Embryonic facial prominence (tissue), 1 donor: ENCODE measurements at regions not wholly inside any gene's neighbourhood (a gene's known extent, or its start where the extent isn't known, plus 50 kb on each side); places are given as distances from the start of the nearest gene placed in this dataset.
A peak's percentile ranks its signal among the peaks of the same experiment; 100 is the strongest.
"Not testable (repeated sequence)": the region's sequence is repeated elsewhere in the genome, so short reads cannot be mapped to it uniquely, and the experiment has no call there.

Source experiments
- DNase-seq: peaks from one replicate; pipeline ENCODE4 v3.0.0-alpha.2; 2016; ENCODE audit errors: extremely low spot score

GRCh38 chr6:27773542-27774263, 138.5 kb downstream of the OR2B2 start:
- not testable (repeated sequence) for DNase-seq

DNA sequence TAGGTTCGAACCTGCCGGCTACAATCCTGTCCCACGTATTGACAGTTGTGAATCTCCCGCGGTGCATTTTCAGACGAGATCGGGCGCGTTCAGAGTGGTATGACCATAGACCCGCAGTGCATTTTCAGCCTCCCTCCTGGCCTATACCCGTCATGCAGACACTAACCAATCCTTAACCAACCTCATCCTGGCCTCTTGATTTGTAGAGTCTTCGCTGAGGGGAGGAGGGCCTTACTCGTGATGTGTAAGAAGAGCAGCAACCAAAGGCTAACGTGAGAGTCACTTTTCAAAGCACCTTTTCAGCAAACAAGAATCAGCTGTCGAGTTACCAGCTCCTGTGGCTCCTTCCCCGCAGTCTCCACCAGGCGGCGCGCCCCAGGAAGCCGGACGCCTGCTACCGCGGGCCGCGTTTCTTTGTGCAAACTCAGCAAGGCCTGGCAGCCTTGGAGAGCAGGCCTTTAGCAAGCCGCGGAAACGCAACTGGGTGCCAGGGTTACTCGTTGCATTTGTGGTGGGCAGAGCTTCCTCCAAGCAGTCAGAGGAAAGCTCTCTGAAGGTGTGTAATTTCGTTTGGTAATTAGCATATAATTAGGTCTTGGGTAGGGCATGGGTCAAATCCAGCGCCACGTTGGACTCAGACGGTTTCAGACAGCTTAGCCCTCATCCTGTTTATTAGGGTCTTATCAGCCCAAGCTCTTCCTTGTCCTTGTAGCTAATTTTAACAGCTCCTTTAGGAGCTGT, 139.8 kb downstream of the OR2B2 start:
- peak; percentile 58 for DNase-seq

DNA sequence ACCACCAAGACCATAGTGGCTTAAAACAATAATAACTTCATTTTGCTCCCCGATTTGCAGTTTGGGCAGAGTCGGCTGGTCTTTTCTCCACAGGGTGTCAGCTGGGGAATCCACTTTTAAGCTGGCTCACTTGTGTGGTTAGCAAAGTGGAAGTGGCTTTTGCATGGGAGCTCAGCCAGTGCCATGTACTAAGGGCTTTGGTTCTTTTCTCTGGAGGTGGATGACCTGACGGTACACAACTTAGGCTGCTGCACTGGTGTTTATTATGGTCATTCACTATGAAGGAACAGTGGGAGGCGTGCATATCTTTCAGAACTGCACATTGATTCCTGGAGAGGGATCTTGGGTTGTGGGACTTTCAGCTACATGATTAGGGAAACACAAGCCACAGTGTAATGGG, 141.0 kb downstream of the OR2B2 start:
- no peak for DNase-seq

DNA sequence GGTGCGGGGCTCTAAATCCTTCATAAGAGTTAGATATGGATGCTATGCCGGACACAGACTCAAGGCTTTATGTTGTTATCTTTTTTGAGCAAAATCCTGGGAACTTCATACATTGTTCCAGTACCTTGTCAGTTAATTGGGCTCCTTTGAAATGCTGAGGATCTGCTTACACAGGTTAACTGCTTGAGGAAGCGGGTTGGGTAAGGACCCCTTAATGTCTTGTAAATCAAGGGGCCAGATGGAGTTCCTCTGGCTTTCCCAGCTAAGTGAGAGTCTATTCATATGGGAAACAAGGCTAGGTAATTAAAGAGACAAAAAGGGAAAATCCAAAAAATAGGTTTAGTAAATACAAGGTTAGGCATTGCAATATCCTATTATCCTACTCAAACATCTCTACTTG, 141.5 kb downstream of the OR2B2 start:
- no peak for DNase-seq

- no peak for DNase-seq
Measured at GRCh38 chr6:27768556-27768955, 143.6 kb downstream of the OR2B2 start.

DNA sequence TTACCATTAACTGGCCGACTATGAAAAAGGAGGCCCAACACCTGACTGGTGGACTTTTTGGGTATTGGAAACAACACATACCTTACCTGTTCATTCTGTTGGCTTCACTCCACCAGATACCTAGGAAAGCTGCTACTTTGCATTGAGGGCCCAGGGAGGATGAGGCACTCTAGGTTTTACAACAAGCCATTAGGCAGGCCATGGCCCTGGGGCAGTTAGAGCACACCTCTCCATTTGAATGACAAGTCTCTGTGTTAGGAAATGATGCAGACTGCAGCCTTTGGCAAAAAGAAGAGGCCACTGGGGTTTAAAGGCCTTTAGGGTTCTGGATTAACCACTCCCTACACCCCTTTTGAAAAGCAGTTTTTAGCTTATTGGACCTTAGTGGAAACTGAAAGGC, 144.3 kb downstream of the OR2B2 start:
- DNase-seq: no peak

DNA sequence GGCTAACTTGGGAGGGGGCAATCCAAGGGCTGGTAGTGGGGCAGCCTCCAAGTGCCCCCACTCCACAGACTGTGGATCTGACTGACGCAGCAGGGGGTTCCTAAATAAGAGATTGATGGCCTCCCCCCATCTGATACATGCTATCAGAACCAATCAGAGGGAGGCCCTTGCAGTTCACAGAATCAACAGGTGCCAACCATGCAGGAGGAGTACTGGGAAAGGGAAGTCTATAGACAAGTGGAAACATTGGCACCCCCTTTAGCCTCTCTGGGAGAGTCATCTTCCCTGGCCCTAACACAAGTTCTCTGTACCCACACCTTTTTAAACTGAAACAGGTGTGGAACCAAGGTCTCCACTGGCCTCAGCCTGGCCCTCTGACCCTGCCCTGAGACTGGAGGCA, 145.8 kb downstream of the OR2B2 start:
- no peak for DNase-seq

DNA sequence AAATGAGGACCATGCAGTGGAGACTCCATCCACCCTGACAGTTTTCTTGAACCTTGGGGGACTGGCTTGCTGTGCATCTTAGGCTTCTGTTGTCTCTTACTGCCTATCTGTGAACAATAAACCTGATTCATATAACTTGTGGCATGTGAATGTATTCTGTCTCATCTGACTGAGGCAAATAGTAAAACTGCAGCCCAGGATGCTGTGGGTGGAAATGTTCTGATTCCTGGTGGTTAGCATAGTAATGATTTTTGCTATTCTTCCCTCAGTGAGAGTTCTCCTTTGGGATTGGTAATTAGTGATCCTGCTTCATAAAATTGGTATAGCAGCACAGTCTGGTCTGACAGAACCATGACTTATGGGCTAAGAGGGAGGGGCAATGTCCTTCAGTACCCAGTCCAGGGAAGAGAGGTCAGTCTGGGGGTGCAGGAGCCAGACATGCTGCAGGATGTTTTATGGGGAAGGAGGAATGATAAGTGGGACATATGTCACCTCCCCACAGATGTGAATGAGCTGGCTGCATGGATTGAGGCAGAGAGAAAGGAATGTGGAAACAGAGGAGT, 147.1 kb downstream of the OR2B2 start:
- DNase-seq: no peak

GRCh38 chr6:27761391-27761790, 150.8 kb downstream of the OR2B2 start:
- DNase-seq: no peak

DNA sequence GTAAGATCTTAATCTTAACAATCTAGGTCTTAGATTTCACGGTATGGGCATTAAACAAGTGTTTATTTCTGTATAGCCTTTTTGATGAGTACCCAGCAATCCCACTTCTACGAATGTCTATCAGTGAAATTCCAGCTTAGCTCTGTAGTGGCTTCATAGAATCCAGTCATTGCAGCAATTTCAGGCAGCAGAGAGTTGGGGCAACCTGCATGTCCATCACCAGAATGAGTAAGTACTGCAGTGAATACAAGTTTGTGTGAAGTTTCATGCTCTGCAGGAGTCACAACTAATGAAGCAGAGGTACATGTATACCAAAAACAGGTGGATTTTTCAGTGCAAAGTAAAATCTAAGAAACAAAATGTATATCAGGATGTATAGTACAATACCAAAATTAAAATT, 151.7 kb downstream of the OR2B2 start:
- no peak for DNase-seq

- no peak for DNase-seq
Measured at GRCh38 chr6:27759930-27760329, 152.3 kb downstream of the OR2B2 start.

GRCh38 chr6:27758491-27758890, 153.7 kb downstream of the OR2B2 start:
- no peak for DNase-seq

DNA sequence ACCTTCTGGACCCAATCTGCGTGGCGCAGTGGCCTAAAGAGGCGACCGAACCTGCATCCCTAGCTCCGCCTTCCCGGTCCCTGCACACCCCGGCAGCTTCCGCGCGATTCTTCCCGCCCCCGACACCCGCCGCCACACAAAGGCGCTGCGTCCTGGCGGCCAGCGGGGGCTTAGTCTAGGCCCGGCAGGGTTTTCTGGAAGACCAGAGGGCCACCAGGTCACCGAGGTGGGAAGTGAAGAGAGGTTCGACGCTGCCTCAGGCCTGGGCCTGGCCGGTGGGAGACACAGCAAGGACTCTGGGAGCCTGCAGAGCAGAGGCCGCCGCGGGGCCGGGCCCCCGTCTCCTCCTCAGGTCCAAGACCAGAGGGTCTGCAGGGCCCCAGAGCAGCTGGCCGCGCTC, 154.9 kb downstream of the OR2B2 start:
- DNase-seq: no peak

DNA sequence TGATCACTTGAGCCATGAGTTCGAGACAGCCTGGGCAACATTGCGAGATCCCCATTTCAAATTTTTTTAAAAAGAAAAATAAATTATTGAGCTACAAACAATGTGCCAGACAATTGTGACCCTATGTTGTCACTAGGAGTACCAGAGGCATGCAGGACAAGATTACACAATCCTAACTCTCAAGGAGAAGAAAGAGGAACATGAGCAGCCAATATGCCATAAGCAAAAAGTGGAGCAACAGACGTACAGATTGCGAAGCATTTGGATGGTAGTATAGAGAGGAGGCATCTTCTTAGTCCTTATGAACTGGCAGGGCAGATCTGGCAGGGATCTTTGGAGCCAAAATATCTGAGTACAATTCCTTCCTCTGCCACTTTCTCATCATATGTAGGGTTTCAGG, 156.4 kb downstream of the OR2B2 start:
- no peak for DNase-seq

DNA sequence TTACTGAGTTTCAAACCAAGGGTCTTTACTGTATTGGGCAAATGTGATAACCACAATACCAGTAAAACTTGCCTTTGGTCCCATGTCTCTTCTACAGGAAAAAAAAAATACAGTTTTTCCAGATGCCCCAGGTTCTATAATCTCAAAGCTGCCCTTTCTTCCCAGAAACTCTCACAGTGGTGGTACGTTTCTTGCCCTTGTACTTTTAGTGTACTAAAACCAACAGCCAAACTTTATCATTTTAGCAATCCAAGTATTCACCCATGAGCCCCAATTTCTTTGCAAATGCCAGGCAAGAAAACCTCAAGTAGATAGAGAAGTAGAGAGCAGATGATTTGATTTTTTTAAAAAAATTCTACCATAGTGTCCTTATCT, 157.8 kb downstream of the OR2B2 start:
- DNase-seq: no peak

GRCh38 chr6:27753668-27754407, 158.4 kb downstream of the OR2B2 start:
- peak; percentile 55 for DNase-seq

- peak; percentile 79 for DNase-seq
Measured at GRCh38 chr6:27752038-27752885, 159.9 kb downstream of the OR2B2 start.

GRCh38 chr6:27748661-27749060, 163.5 kb downstream of the OR2B2 start:
- no peak for DNase-seq

GRCh38 chr6:27747637-27748036, 164.6 kb downstream of the OR2B2 start:
- no peak for DNase-seq

DNA sequence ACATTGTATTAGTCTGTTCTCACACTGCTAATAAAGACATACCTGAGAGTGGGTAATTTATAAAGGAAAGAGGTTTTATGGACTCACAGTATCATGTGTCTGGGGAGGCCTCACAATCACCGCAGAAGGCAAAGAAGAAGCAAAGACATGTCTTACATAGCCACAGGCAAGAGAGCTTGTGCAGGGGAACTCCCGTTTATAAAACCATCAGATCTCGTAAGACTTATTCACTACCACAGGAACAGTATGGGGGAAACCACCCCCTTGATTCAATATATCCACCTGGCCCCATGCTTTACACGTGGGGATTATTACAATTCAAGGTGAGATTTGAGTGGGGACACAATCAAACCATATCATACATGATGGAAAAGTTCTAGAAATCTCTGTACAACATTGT, 165.3 kb downstream of the OR2B2 start:
- not testable (repeated sequence) for DNase-seq

DNA sequence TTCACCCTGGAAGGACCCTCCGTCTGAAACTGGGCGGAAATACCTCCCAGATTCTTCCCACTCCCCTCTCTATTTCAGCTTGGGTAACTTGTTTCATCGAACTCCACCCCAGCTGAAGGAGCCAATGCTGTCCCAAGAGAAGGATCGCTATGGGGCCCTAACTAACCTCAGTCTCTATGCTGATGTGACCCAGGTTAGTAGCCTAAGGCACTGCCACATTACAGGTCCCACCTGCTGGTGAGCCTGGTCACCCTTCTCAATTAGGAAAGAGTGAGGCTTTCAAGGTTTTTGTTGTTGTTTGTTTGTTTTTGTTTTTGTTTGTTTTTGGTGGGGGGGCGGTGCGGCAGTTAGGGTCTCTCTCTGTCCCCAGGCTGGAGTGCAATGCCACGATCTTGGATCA, 168.4 kb downstream of the OR2B2 start:
- no peak for DNase-seq
